ENCODE measurements at regions not wholly inside any gene's neighbourhood (a gene's known extent, or its start where the extent isn't known, plus 50 kb on each side); places are given as distances from the start of the nearest gene placed in this dataset.

DNA sequence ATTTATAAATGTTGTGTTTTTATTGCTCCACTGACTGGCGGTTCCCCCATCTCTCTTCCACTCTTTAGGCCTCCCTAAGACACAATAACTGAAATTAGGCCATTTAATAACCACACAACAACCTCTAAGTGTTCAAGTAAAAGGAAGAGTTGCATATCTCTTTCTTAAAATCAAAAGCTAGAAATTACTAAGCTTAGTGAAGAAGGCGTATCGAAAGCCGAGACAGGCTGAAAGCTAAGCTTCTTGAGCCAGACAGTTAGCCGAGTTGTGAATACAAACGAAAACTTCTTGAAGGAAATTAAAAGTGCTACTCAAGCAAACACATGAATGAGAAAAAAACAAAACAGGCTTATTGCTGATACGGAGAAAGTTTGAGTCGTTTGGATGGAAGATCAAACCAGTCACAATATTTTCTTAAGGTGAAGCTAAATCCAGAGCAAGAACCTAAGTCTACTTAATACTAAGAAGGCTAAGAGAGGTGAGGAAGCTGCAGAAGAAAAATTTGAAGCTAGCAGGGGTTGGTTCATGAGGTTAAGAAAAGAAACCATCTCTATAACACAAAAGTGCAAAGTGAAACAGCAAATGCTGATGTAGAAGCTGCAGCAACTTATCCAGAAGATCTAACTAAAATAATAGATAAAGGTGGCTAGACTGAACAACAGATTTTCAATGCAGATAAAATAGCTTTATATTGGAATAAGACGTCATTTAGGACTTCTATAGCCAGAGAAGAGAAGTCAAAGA is 194.0 kb upstream of the TTC29 start:
- Histone ChIP-seq H3K9me3 (ENCODE audit: control insufficient read depth in 2 of 3, insufficient read depth in 1 of 3, low read length in 3 of 3) (no peaks in the 10 kb centered on the region), H3K27me3 (ENCODE audit: control insufficient read depth, insufficient read depth, low read length) (no peaks in the 10 kb centered on the region), H3K36me3 (ENCODE audit: control insufficient read depth in 2 of 3, insufficient read depth in 3 of 3, low read length in 3 of 3) (no peaks in the 10 kb centered on the region), H3K9ac (ENCODE audit: low read length in 3 of 3) (no peak overlapping the region), H3K4me1 (ENCODE audit: control insufficient read depth in 2 of 3, insufficient read depth in 2 of 3, low read depth in 1 of 3, low read length in 3 of 3) (peaks cover 0 to 4% (median 0%) of the 10 kb centered on the region in 3 donors), H3K4me3 (ENCODE audit: low read length in 3 of 3) (no peak overlapping the region), H3K27ac (ENCODE audit: low read depth in 2 of 2, low read length in 2 of 2) (no peak overlapping the region)
- no peak for TF ChIP-seq CTCF (IDR thresholded peaks at IDR 0.05; ENCODE audit: borderline replicate concordance, extremely low read depth, insufficient read depth)
- DNase-seq (no peak), FAIRE-seq (no peak)
- intact Hi-C loops (cut with DNase I) = no loop called here

DNA sequence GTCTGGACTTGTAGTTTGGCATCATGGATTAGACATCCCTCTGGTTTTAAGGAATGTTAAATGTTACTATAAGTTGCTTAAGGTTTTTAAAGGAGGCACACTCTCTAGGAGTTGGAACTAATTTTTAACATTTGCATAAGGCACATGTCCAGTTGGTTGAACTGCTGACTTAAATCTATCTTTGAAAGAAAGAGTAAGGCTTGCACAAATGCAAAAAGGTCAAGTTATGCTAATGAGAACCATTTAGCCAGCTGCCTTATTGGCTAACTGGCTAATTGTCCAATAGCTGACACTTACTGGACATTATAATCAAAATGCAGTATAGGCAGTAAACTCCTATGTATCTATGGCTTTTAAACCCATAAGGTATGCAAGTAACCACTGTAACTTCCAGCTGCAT is 206.1 kb upstream of the TTC29 start:
- Histone ChIP-seq H3K9ac (ENCODE audit: low read length in 3 of 3) (no peak overlapping the region), H3K27ac (ENCODE audit: low read depth in 2 of 2, low read length in 2 of 2) (no peak overlapping the region), H3K9me3 (ENCODE audit: control insufficient read depth in 2 of 3, insufficient read depth in 1 of 3, low read length in 3 of 3) (no peaks in the 10 kb centered on the region), H3K4me1 (ENCODE audit: control insufficient read depth in 2 of 3, insufficient read depth in 2 of 3, low read depth in 1 of 3, low read length in 3 of 3) (no peaks in the 10 kb centered on the region), H3K4me3 (ENCODE audit: low read length in 3 of 3) (no peak overlapping the region), H3K36me3 (ENCODE audit: control insufficient read depth in 2 of 3, insufficient read depth in 3 of 3, low read length in 3 of 3) (no peaks in the 10 kb centered on the region), H3K27me3 (ENCODE audit: control insufficient read depth, insufficient read depth, low read length) (no peaks in the 10 kb centered on the region)
- FAIRE-seq (no peak), DNase-seq (no peak)
- intact Hi-C loops (cut with DNase I) = no loop called here
- TF ChIP-seq CTCF (IDR thresholded peaks at IDR 0.05; ENCODE audit: borderline replicate concordance, extremely low read depth, insufficient read depth) = no peak

DNA sequence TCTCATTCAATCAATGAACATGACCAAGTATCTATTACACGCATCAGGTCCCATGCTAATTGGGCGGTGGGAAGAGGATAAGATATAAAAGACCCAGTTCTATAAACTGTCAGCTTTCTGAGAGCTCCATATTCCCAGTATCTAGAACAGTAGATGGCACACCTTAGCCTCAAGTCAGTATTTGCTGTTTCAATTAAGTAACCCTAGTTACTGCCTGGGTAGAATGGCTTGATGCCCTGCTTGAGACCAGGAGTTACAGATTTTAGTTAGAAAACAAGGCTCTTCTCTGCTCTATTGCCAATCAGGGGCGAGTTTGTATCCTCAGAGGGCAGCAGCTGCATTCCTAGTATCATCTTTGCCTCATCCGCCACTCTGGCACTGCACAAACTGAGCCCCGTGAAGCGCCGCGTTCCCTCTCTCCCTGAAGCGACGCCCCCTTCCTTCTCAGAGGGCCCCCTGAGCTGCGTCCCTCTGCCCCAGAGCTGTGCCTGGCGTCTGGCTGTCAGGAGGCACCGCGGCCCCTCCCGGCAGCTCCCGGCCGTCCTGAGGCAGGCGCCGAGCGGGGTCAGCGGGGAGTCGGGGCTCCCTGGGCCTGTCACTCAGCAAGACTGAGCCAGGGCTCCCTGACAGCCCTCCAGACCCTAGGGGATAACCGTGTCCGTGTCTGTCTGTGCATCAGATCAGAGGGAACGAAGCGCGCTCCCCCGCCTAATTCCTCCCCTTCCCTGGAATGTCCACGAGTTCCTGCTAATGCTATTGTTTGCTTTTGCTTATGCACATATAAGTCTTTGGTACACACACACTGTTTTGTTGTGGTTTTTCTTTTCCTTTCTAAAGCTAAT is 212.4 kb upstream of the TTC29 start:
- no peaks in the 10 kb centered on the region for H3K27me3 ChIP-seq (ENCODE audit: control insufficient read depth, insufficient read depth, low read length)
- FAIRE-seq = no peak
- H3K9ac ChIP-seq (ENCODE audit: low read length in 3 of 3) = peak overlapping the region in 1 of 3 donors; percentile 38
- peak; percentile 73 to 82 (median 74) for DNase-seq
- no peak overlapping the region for H3K27ac ChIP-seq (ENCODE audit: low read depth in 2 of 2, low read length in 2 of 2)
- no peaks in the 10 kb centered on the region for H3K4me1 ChIP-seq (ENCODE audit: control insufficient read depth in 2 of 3, insufficient read depth in 2 of 3, low read depth in 1 of 3, low read length in 3 of 3)
- no peaks in the 10 kb centered on the region for H3K9me3 ChIP-seq (ENCODE audit: control insufficient read depth in 2 of 3, insufficient read depth in 1 of 3, low read length in 3 of 3)
- peak overlapping the region; percentile 40 to 55 (median 45) for H3K4me3 ChIP-seq (ENCODE audit: low read length in 3 of 3)
- TF ChIP-seq CTCF (IDR thresholded peaks at IDR 0.05; ENCODE audit: borderline replicate concordance, extremely low read depth, insufficient read depth) = no peak
- intact Hi-C loops (cut with DNase I) = no loop called here
- no peaks in the 10 kb centered on the region for H3K36me3 ChIP-seq (ENCODE audit: control insufficient read depth in 2 of 3, insufficient read depth in 3 of 3, low read length in 3 of 3)

Data from kidney (tissue), 13 donors.